ENCODE measurements at regions not wholly inside any gene's neighbourhood (a gene's known extent, or its start where the extent isn't known, plus 50 kb on each side); places are given as distances from the start of the nearest gene placed in this dataset.

DNA sequence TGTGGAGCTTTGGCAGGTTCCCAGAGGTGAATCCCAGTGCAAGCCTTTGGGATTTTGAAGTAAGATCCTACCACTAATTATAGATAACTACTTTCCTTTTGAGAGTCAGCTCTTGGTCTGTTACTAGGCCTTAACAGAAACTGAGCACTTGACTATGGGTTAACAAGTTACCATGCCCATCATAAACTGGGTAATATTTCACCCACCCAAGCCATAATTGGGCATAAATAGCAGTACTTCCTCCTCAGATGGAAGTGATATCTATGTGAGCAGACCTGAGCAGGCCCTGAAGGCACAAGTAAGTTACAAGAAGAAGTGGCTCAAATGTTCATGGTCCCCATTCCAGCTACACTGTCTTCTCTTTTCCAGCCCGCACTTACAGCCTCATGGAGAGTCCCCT lies 475.9 kb downstream of the LRRIQ3 start:
- Histone ChIP-seq H3K27me3 (ENCODE audit: control insufficient read depth, insufficient read depth, low read length) (no peaks in the 10 kb centered on the region), H3K36me3 (ENCODE audit: control insufficient read depth, insufficient read depth, low read length) (no peaks in the 10 kb centered on the region), H3K4me3 (ENCODE audit: low read depth, low read length) (no peak overlapping the region)
- FAIRE-seq (no peak), DNase-seq (ENCODE audit: low read depth) (no peak)
- TF ChIP-seq, protein P1, sequence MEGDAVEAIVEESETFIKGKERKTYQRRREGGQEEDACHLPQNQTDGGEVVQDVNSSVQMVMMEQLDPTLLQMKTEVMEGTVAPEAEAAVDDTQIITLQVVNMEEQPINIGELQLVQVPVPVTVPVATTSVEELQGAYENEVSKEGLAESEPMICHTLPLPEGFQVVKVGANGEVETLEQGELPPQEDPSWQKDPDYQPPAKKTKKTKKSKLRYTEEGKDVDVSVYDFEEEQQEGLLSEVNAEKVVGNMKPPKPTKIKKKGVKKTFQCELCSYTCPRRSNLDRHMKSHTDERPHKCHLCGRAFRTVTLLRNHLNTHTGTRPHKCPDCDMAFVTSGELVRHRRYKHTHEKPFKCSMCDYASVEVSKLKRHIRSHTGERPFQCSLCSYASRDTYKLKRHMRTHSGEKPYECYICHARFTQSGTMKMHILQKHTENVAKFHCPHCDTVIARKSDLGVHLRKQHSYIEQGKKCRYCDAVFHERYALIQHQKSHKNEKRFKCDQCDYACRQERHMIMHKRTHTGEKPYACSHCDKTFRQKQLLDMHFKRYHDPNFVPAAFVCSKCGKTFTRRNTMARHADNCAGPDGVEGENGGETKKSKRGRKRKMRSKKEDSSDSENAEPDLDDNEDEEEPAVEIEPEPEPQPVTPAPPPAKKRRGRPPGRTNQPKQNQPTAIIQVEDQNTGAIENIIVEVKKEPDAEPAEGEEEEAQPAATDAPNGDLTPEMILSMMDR (IDR thresholded peaks at IDR 0.05; ENCODE audit: insufficient read depth, low read length, severe bottlenecking): no peak

DNA sequence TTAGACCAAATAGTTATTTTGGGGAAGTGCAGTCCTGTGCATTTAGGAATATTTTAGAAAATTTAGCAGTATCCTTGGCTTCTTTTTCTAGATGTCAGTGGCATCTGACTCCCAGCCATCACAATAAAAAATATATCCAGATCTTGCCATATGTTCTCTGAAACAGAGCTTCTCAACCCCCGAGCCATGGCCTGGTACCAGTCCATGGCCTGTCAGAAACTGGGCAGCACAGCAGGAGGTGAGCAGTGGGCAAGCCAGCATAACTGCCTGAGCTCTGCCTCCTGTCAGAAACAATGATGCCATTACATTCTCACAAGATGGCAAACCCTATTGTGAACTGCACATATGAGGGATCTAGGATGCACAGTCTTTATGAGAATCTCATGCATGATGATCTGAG lies 480.0 kb downstream of the LRRIQ3 start:
- no peak for FAIRE-seq
- TF ChIP-seq, protein P1 (IDR thresholded peaks at IDR 0.05; ENCODE audit: insufficient read depth, low read length, severe bottlenecking): no peak
- Histone ChIP-seq H3K27me3 (ENCODE audit: control insufficient read depth, insufficient read depth, low read length) (no peaks in the 10 kb centered on the region), H3K4me3 (ENCODE audit: low read depth, low read length) (no peak overlapping the region), H3K36me3 (ENCODE audit: control insufficient read depth, insufficient read depth, low read length) (no peaks in the 10 kb centered on the region)
- no peak for DNase-seq (ENCODE audit: low read depth)

DNA sequence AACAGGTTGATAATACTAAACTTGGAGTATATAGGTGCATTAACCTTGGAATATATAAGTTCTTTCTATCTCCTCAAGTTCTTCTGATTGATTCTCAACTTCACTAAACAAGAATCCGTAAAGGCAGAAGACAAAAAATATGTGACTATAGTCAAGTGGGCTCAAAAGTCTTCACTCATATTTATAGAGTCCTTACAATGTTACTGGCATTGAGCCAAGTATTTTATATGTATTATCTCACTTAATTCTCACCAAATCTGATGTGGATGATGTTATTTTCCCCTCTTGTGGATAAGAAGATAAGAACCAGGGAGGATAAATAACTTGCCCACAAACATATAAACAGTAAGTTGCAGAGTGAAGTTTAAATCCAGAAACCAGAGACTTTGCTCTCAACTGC lies 486.9 kb downstream of the LRRIQ3 start:
- TF ChIP-seq, protein P1 (IDR thresholded peaks at IDR 0.05; ENCODE audit: insufficient read depth, low read length, severe bottlenecking): no peak
- DNase-seq (ENCODE audit: low read depth) (no peak), FAIRE-seq (no peak)
- Histone ChIP-seq H3K27me3 (ENCODE audit: control insufficient read depth, insufficient read depth, low read length) (no peaks in the 10 kb centered on the region), H3K36me3 (ENCODE audit: control insufficient read depth, insufficient read depth, low read length) (no peaks in the 10 kb centered on the region), H3K4me3 (ENCODE audit: low read depth, low read length) (no peak overlapping the region)

DNA sequence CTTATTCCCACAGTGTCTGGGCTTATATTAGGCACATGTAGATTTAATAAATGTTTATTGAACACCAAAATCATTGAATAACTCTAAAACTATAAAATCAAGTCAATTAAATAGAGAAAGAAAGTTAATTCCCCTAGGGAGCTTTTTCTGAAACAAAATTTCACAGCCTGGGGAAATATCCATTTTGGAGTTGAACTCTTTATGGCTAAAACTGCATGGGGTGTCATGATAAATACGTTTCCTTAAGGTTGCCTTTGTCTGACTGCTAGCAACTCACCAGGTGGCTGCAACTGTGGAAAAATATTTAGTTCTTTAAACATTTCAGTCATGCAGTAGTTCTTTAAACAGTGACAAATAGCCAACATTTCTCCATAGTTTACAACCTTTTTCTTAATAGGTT lies 496.1 kb downstream of the LRRIQ3 start:
- TF ChIP-seq, protein P1 (IDR thresholded peaks at IDR 0.05; ENCODE audit: insufficient read depth, low read length, severe bottlenecking): no peak
- no peaks in the 10 kb centered on the region for H3K36me3 ChIP-seq (ENCODE audit: control insufficient read depth, insufficient read depth, low read length)
- H3K27me3 ChIP-seq (ENCODE audit: control insufficient read depth, insufficient read depth, low read length): no peaks in the 10 kb centered on the region
- FAIRE-seq (no peak), DNase-seq (ENCODE audit: low read depth) (no peak)
- no peak overlapping the region for H3K4me3 ChIP-seq (ENCODE audit: low read depth, low read length)

DNA sequence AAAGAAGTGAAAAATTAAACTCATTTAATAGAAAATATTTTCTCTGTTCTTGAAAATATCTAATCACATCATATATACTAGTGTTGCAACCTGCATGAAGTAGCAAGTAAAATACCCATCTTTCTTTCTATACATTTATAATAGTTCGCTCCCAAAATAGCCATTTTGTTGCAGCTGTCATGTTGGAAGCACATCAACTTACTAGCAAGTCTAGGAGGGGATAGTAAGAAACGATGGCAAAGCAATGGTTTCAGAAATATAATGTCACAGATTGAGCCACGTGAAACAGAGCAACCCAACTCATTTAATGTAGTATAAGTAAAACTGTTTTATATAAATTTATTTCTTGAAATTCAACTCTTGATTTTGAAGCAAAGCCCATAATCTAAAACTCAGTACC lies 521.8 kb downstream of the LRRIQ3 start:
- TF ChIP-seq, protein P1 (IDR thresholded peaks at IDR 0.05; ENCODE audit: insufficient read depth, low read length, severe bottlenecking): no peak
- FAIRE-seq (no peak), DNase-seq (ENCODE audit: low read depth) (no peak)

DNA sequence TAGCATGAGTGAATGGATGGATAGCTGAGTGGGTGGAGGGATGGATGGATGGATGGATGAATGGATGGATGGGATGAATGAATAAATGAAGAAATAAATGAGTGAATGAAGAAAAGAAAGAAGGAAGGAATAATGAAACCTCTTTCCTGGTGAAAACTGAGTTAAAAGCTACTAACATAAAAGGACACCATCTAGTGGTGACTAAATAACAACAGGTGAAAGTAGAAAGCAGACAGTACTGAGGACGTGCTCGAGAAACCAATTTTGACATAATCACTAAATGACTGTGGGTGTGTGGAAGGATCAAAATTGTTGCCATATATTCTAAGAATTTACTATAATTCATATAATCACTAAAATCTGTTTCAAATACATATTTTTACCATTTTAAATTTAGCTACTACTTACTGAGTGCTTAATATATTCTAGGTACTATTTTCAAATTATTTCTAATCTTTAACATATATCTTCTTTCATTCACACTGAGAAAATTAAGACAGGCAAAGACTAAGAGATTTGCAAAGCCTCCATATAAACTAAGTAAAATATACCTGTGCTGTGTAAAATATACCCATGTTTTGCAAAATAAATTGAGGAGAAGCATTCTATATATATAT lies 522.9 kb downstream of the LRRIQ3 start:
- H3K36me3 ChIP-seq (ENCODE audit: control insufficient read depth, insufficient read depth, low read length): no peaks in the 10 kb centered on the region
- no peaks in the 10 kb centered on the region for H3K27me3 ChIP-seq (ENCODE audit: control insufficient read depth, insufficient read depth, low read length)
- no peak overlapping the region for H3K4me3 ChIP-seq (ENCODE audit: low read depth, low read length)
- FAIRE-seq (no peak), DNase-seq (ENCODE audit: low read depth) (peak; percentile 38)
- TF ChIP-seq, protein P1 (IDR thresholded peaks at IDR 0.05; ENCODE audit: insufficient read depth, low read length, severe bottlenecking): peak; percentile 50

More for the DNA sequence above, 521.8 kb downstream of the LRRIQ3 start:
- Histone ChIP-seq H3K36me3 (ENCODE audit: control insufficient read depth, insufficient read depth, low read length) (no peaks in the 10 kb centered on the region), H3K27me3 (ENCODE audit: control insufficient read depth, insufficient read depth, low read length) (no peaks in the 10 kb centered on the region), H3K4me3 (ENCODE audit: low read depth, low read length) (no peak overlapping the region)
